HepG2 (cell line): ENCODE measurements at regions not wholly inside any gene's neighbourhood (a gene's known extent, or its start where the extent isn't known, plus 50 kb on each side); places are given as distances from the start of the nearest gene placed in this dataset.

Experiments used
- ATAC-seq: fragments of 200-7000 bp; cut with Tn5 transposase; 3 replicates; pipeline ENCODE4 v1.9.1; 2020; ENCODE audit warnings: mild to moderate bottlenecking, moderate library complexity
- BruUV-seq: library from RNA; stranded (reverse); fragments of 400-500 nt; replicated peaks from 2 replicates; lab custom pipeline; 2021; lab: Mats Ljungman, UMichigan
- CTCF ChIA-PET: fragments of 300-600 bp; formaldehyde crosslinking; extraction: SDS; loops from one replicate; lab custom pipeline; 2021; ENCODE audit warnings: low total read pairs, inconsistent platforms, low intra/inter-chr PET ratio; lab: Yijun Ruan, JAX
- POLR2A ChIA-PET: fragments of 350-600 bp; sonication (Branson Sonifier 250); formaldehyde crosslinking; loops from one replicate; lab custom pipeline; 2020; ENCODE audit warnings: antibody characterized with exemption, inconsistent platforms; lab: Yijun Ruan, JAX
- DNase-seq: peaks from one replicate; pipeline ENCODE4 v3.0.0-alpha.2; 2015; ENCODE audit warnings: low spot score
- FAIRE-seq: peaks from 3 replicates; lab custom pipeline; 2011; peaks lifted over from hg19 to GRCh38; lab: Jason Lieb, UNC
- H2AFZ ChIP-seq: one replicate; pipeline ENCODE4 v1.6.1; 2011; ENCODE audit warnings: low read length, inconsistent platforms
- H3K27ac ChIP-seq: fragments of 300-600 bp; 3 replicates; pipeline ENCODE4 v1.8.0; 2011; ENCODE audit warnings: mixed run types, mild to moderate bottlenecking, mixed read lengths, low read length, inconsistent platforms; ENCODE audit not compliant: insufficient read depth; ENCODE audit errors: extremely low read length
- H3K27me3 ChIP-seq, 2 experiments: fragments of 200-600 bp in 1 of 2; 2 replicates in 1 of 2; 3 replicates in 1 of 2; pipeline versions ENCODE4 v1.6.0 to v1.8.0; 2011; ENCODE audit warnings: low read length in 2 of 2, mild to moderate bottlenecking in 2 of 2, moderate library complexity in 2 of 2, inconsistent platforms in 1 of 2; ENCODE audit not compliant: insufficient read depth in 2 of 2, control insufficient read depth in 1 of 2
- H3K36me3 ChIP-seq, 2 experiments: fragments of 200-600 bp in 1 of 2; replicated peaks in 1 of 2; 2 replicates in 1 of 2; 3 replicates in 1 of 2; pipeline versions ENCODE4 v1.5.1 to v1.8.0; 2011; ENCODE audit warnings: low read length in 2 of 2, inconsistent platforms in 1 of 2; ENCODE audit not compliant: insufficient read depth in 2 of 2, control insufficient read depth in 1 of 2
- H3K4me1 ChIP-seq: 2 replicates; pipeline ENCODE4 v1.5.1; 2012; ENCODE audit warnings: low read length, inconsistent platforms; ENCODE audit not compliant: insufficient read depth
- H3K4me2 ChIP-seq: 2 replicates; pipeline ENCODE4 v1.6.0; 2011; ENCODE audit warnings: low read depth, low read length, inconsistent platforms
- H3K4me3 ChIP-seq, 3 experiments: fragments of 200-600 bp in 1 of 3; sonication (generic), shearing (Covaris generic) in 1 of 3; replicated peaks in 1 of 3; 2 replicates each; pipeline ENCODE4 v1.5.1; 2011 to 2016; ENCODE audit warnings: low read length in 3 of 3, inconsistent platforms in 2 of 3, low read depth in 2 of 3, mild to moderate bottlenecking in 2 of 3, control low read depth in 1 of 3, mixed read lengths in 1 of 3; ENCODE audit not compliant: insufficient read depth in 1 of 3
- H3K79me2 ChIP-seq: one replicate; pipeline ENCODE4 v1.6.1; 2011; ENCODE audit warnings: low read length, inconsistent platforms; ENCODE audit not compliant: insufficient read depth
- H3K9ac ChIP-seq: 2 replicates; pipeline ENCODE4 v1.6.0; 2011; ENCODE audit warnings: mild to moderate bottlenecking, low read depth, low read length, inconsistent platforms; ENCODE audit not compliant: insufficient read depth
- H3K9me3 ChIP-seq: 2 replicates; pipeline ENCODE4 v1.5.1; 2012; ENCODE audit warnings: mild to moderate bottlenecking, low read length
- H4K20me1 ChIP-seq: 2 replicates; pipeline ENCODE4 v1.6.0; 2011; ENCODE audit warnings: inconsistent platforms, mild to moderate bottlenecking, low read length, moderate library complexity; ENCODE audit not compliant: insufficient read depth
- GABPA ChIP-seq, 2 experiments: IDR thresholded peaks; 2 replicates each; pipeline ENCODE4 v1.6.1; 2011 to 2016; ENCODE audit warnings: low read depth in 2 of 2, low read length in 1 of 2, missing biosample characterization in 1 of 2, missing genetic modification characterization in 1 of 2
- HNF4G ChIP-seq, 2 experiments: sonication (generic) in 1 of 2; formaldehyde crosslinking in 1 of 2; IDR thresholded peaks; 2 replicates each; pipeline versions ENCODE4 v1.4.0 to v1.6.1; 2011 to 2020; ENCODE audit warnings: borderline replicate concordance in 2 of 2, low read depth in 2 of 2, mild to moderate bottlenecking in 2 of 2, low read length in 1 of 2, missing genetic modification reagents in 1 of 2, moderate library complexity in 1 of 2
- MAFF ChIP-seq: IDR thresholded peaks from 2 replicates; pipeline ENCODE4 v1.6.1; 2011; ENCODE audit warnings: low read depth, low read length, improper control_type of control experiment
- NFIC ChIP-seq: IDR thresholded peaks from 2 replicates; pipeline ENCODE4 v1.6.1; 2012; ENCODE audit warnings: mild to moderate bottlenecking, low read length, inconsistent platforms
- ZEB1 ChIP-seq: IDR thresholded peaks from 2 replicates; pipeline ENCODE4 v1.6.1; 2012; ENCODE audit warnings: mild to moderate bottlenecking, low read depth, inconsistent platforms; ENCODE audit not compliant: insufficient replicate concordance
- ZNF382 ChIP-seq: sonication (generic); formaldehyde crosslinking; IDR thresholded peaks from 2 replicates; pipeline ENCODE4 v1.5.0; 2020; ENCODE audit warnings: missing genetic modification reagents, mild to moderate bottlenecking, borderline replicate concordance
- ZNF451 ChIP-seq: sonication (generic); formaldehyde crosslinking; IDR thresholded peaks from 2 replicates; pipeline ENCODE4 v1.5.0; 2020; ENCODE audit warnings: mild to moderate bottlenecking, missing genetic modification reagents
- WGBS: methylation state at CpG from one replicate; pipeline ENCODE4 v1.1.6; 2017; ENCODE audit warnings: low lambda C conversion rate; 5-methylcytosine and 5-hydroxymethylcytosine counted together
- in situ Hi-C: cut with HindIII; loops from 2 replicates; pipeline ENCODE4 v1.10.0; 2017; ENCODE audit warnings: low pct_unique_long_range_greater_than_20kb; ENCODE audit not compliant: extremely low pct_ligation_motif_present
- intact Hi-C: fragments of 100-400 bp; cut with micrococcal nuclease; formaldehyde crosslinking; loops from one replicate; pipeline ENCODE4 v1.10.0; 2022; ENCODE audit not compliant: unreplicated experiment
- TF ChIP-seq, protein P1 (sequence below): sonication (generic); formaldehyde crosslinking; IDR thresholded peaks from 2 replicates; pipeline ENCODE4 v1.5.1; 2020; ENCODE audit warnings: missing genetic modification reagents, mild to moderate bottlenecking, borderline replicate concordance
- TF ChIP-seq, protein P2 (sequence below): sonication (generic); formaldehyde crosslinking; conservative IDR thresholded peaks from 2 replicates; pipeline ENCODE4 v1.4.0; 2020; ENCODE audit warnings: mild to moderate bottlenecking, missing genetic modification reagents, moderate library complexity
- TF ChIP-seq, protein P3 (sequence below): sonication (generic); formaldehyde crosslinking; IDR thresholded peaks from 2 replicates; pipeline ENCODE4 v1.4.0; 2020; ENCODE audit warnings: missing genetic modification reagents

DNA sequence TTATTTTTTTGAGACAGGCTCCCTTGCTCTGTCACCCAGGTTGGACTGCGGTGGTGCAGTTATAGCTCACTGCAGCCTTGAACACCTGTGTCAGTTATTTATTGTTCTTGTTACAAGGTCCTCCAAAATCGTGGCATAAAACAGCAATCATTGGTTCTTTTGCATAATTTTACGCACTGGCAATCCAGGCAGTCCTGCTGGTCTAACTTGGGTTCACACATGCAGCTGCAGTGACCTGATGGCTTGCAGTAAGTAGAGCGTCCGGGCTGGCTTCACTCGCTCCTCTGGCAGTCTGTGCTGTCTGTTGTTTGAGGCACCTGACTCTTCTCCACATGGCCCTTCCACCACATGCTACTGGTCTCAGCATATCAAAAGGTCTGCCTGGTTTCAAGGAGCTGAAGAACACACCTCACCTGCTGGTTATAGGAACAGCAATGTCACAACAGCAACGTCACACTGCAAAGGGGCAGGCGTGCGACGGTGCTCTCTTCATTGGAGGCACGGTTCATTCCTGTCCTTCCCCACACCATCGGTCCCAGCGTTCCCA lies 894.6 kb downstream of the TRIML1 start:
- Histone ChIP-seq H2AFZ (no peak overlapping the region), H3K79me2 (no peaks in the 10 kb centered on the region), H3K9ac (no peak overlapping the region), H3K4me2 (no peak overlapping the region), H3K27ac (no peak overlapping the region), H3K36me3 (no peaks in the 10 kb centered on the region), H3K27me3 (no peaks in the 10 kb centered on the region), H3K4me1 (no peaks in the 10 kb centered on the region), H4K20me1 (no peaks in the 10 kb centered on the region), H3K4me3 (no peak overlapping the region), H3K9me3 (no peaks in the 10 kb centered on the region)
- 0% methylated on average over 3 of the region's 13 CpGs for WGBS
- in situ Hi-C loops (no loop called here), intact Hi-C loops (no loop called here)
- BruUV-seq, result no TSS peak
- POLR2A ChIA-PET, result no interaction called here
- DNase-seq, result no peak
- no peak for FAIRE-seq
- ATAC-seq, result no peak
- CTCF ChIA-PET, result no interaction called here
- TF ChIP-seq, protein P1, sequence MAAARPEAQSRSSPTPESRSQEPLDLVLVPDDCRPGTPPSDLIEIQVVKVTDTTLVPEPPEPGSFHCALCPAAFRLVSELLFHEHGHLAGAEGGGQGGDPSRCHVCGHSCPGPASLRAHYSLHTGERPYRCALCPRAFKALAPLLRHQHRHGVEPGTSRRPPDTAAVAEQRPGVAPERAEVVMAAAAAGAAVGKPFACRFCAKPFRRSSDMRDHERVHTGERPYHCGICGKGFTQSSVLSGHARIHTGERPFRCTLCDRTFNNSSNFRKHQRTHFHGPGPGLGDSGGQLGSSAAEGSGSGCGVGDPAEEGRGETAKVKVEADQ (CRISPR knock-in tag), result no peak
- TF ChIP-seq MAFF, result no peak
- no peak for TF ChIP-seq NFIC

DNA sequence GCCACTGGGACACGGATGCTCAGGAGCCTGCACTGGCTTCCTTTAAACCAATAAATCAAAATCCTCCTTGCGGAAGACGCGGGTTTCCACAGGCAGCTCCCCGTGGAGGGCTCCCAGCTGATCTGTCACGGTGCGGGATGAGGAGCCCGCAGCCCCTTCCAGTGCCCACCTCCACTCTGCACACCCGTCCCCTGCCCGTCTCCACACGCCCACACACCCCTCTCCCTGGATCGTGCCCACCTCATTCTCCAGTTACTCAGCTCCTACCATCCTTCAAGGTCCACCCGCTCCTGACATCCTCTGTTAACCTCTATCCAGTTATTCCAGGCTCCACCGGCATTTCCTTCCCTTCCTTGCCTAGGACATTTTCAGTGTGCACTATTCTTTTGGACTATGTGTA lies 895.9 kb downstream of the TRIML1 start:
- Histone ChIP-seq H3K4me2 (no peak overlapping the region), H3K9ac (no peak overlapping the region), H3K9me3 (no peaks in the 10 kb centered on the region), H3K4me1 (no peaks in the 10 kb centered on the region), H2AFZ (no peak overlapping the region), H3K27me3 (no peaks in the 10 kb centered on the region), H3K79me2 (no peaks in the 10 kb centered on the region), H4K20me1 (no peaks in the 10 kb centered on the region), H3K4me3 (no peak overlapping the region), H3K36me3 (no peaks in the 10 kb centered on the region), H3K27ac (no peak overlapping the region)
- ATAC-seq (no peak), DNase-seq (no peak), FAIRE-seq (no peak)
- in situ Hi-C loops (no loop called here), intact Hi-C loops (no loop called here)
- POLR2A ChIA-PET, result no interaction called here
- CTCF ChIA-PET, result no interaction called here
- no TSS peak for BruUV-seq
- WGBS, result 37% methylated on average over 10 of the region's 14 CpGs
- TF ChIP-seq ZNF451 (CRISPR knock-in tag) (no peak), ZNF382 (no peak), ZEB1 (no peak), GABPA (IDR thresholded peaks at IDR 0.05; ENCODE audit: low read depth, low read length) (no peak), GABPA (CRISPR knock-in tag; IDR thresholded peaks at IDR 0.05; ENCODE audit: low read depth) (no peak), HNF4G (IDR thresholded peaks at IDR 0.05; ENCODE audit: borderline replicate concordance, low read depth, low read length) (no peak), HNF4G (CRISPR knock-in tag; IDR thresholded peaks at IDR 0.05; ENCODE audit: borderline replicate concordance, low read depth) (no peak)
- TF ChIP-seq, protein P2, sequence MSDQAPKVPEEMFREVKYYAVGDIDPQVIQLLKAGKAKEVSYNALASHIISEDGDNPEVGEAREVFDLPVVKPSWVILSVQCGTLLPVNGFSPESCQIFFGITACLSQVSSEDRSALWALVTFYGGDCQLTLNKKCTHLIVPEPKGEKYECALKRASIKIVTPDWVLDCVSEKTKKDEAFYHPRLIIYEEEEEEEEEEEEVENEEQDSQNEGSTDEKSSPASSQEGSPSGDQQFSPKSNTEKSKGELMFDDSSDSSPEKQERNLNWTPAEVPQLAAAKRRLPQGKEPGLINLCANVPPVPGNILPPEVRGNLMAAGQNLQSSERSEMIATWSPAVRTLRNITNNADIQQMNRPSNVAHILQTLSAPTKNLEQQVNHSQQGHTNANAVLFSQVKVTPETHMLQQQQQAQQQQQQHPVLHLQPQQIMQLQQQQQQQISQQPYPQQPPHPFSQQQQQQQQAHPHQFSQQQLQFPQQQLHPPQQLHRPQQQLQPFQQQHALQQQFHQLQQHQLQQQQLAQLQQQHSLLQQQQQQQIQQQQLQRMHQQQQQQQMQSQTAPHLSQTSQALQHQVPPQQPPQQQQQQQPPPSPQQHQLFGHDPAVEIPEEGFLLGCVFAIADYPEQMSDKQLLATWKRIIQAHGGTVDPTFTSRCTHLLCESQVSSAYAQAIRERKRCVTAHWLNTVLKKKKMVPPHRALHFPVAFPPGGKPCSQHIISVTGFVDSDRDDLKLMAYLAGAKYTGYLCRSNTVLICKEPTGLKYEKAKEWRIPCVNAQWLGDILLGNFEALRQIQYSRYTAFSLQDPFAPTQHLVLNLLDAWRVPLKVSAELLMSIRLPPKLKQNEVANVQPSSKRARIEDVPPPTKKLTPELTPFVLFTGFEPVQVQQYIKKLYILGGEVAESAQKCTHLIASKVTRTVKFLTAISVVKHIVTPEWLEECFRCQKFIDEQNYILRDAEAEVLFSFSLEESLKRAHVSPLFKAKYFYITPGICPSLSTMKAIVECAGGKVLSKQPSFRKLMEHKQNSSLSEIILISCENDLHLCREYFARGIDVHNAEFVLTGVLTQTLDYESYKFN (CRISPR knock-in tag), result no peak
- TF ChIP-seq, protein P3, sequence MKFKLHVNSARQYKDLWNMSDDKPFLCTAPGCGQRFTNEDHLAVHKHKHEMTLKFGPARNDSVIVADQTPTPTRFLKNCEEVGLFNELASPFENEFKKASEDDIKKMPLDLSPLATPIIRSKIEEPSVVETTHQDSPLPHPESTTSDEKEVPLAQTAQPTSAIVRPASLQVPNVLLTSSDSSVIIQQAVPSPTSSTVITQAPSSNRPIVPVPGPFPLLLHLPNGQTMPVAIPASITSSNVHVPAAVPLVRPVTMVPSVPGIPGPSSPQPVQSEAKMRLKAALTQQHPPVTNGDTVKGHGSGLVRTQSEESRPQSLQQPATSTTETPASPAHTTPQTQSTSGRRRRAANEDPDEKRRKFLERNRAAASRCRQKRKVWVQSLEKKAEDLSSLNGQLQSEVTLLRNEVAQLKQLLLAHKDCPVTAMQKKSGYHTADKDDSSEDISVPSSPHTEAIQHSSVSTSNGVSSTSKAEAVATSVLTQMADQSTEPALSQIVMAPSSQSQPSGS (CRISPR knock-in tag), result no peak
